Testis (tissue), 2 donors: ENCODE measurements at regions not wholly inside any gene's neighbourhood (a gene's known extent, or its start where the extent isn't known, plus 50 kb on each side); places are given as distances from the start of the nearest gene placed in this dataset.

ENCODE experiments used
- CTCF ChIP-seq, 3 experiments: fragments of 450-650 bp in 2 of 3; fragments of 200-600 bp in 1 of 3; sonication (generic) in 1 of 3; IDR thresholded peaks; one replicate each; pipeline ENCODE4 v1.5.1; 2016 to 2019; ENCODE audit warnings: antibody characterized with exemption in 3 of 3, mild to moderate bottlenecking in 2 of 3, moderate library complexity in 1 of 3
- POLR2A ChIP-seq: fragments of 450-650 bp; IDR thresholded peaks from one replicate; pipeline ENCODE4 v1.6.1; 2017; ENCODE audit warnings: antibody characterized with exemption, mild to moderate bottlenecking, moderate library complexity

GRCh38 chr12:126891789-126892188 lies 1375.2 kb upstream of the TMEM132C start:
- no peak for TF ChIP-seq CTCF (IDR thresholded peaks at IDR 0.05)
- TF ChIP-seq POLR2A, result no peak
